WTC11 (cell line): ENCODE measurements at regions not wholly inside any gene's neighbourhood (a gene's known extent, or its start where the extent isn't known, plus 50 kb on each side); places are given as distances from the start of the nearest gene placed in this dataset.

Experiments
- ATAC-seq: fragments of 200-7000 bp; cut with Tn5 transposase; 2 replicates; pipeline ENCODE4 v1.10.0; 2021; ENCODE audit warnings: mild to moderate bottlenecking, moderate library complexity
- CTCF ChIA-PET: fragments of 300-600 bp; sonication (Branson Sonifier 250); formaldehyde crosslinking; loops from one replicate; lab custom pipeline; 2021; ENCODE audit warnings: antibody characterized with exemption; lab: Charles Lee
- POLR2A ChIA-PET: fragments of 350-600 bp; sonication (Branson Sonifier 250); formaldehyde crosslinking; loops from one replicate; lab custom pipeline; 2021; ENCODE audit warnings: antibody characterized with exemption; lab: Charles Lee
- DNase-seq: peaks from one replicate; pipeline ENCODE4 v3.0.0; 2021; ENCODE audit warnings: low spot score
- H3K27ac Mint-ChIP-seq: 2 replicates; pipeline ENCODE4 v1.8.0; 2021; ENCODE audit warnings: mixed read lengths
- H3K27me3 Mint-ChIP-seq: 2 replicates; pipeline ENCODE4 v1.8.0; 2021; ENCODE audit warnings: low read depth, mild to moderate bottlenecking, moderate library complexity, mixed read lengths
- H3K36me3 Mint-ChIP-seq: 2 replicates; pipeline ENCODE4 v1.8.0; 2021; ENCODE audit warnings: mixed read lengths
- H3K4me1 Mint-ChIP-seq: 2 replicates; pipeline ENCODE4 v1.8.0; 2022; ENCODE audit warnings: mixed read lengths
- H3K4me3 Mint-ChIP-seq: 2 replicates; pipeline ENCODE4 v1.8.0; 2021; ENCODE audit warnings: mild to moderate bottlenecking, moderate library complexity, mixed read lengths
- H3K9me3 Mint-ChIP-seq: 2 replicates; pipeline ENCODE4 v1.8.0; 2021; ENCODE audit warnings: mixed read lengths
- AFF4 ChIP-seq: sonication (generic); formaldehyde crosslinking; IDR thresholded peaks from 2 replicates; pipeline ENCODE4 v1.8.1; 2023; ENCODE audit warnings: mild to moderate bottlenecking, missing genetic modification reagents, borderline replicate concordance
- ATF3 ChIP-seq: sonication (generic); formaldehyde crosslinking; conservative IDR thresholded peaks from 2 replicates; pipeline ENCODE4 v1.8.1; 2022; ENCODE audit warnings: mild to moderate bottlenecking, missing genetic modification reagents
- CBFB ChIP-seq: sonication (generic); formaldehyde crosslinking; IDR thresholded peaks from 2 replicates; pipeline ENCODE4 v1.8.1; 2022; ENCODE audit warnings: mild to moderate bottlenecking, low read depth, missing genetic modification reagents
- E2F4 ChIP-seq: sonication (generic); formaldehyde crosslinking; IDR thresholded peaks from 2 replicates; pipeline ENCODE4 v1.8.1; 2022; ENCODE audit warnings: low read depth, mild to moderate bottlenecking, moderate library complexity, missing genetic modification reagents, borderline replicate concordance
- ELF4 ChIP-seq: sonication (generic); formaldehyde crosslinking; IDR thresholded peaks from 2 replicates; pipeline ENCODE4 v1.8.1; 2022; ENCODE audit warnings: low read depth, mild to moderate bottlenecking, moderate library complexity, missing genetic modification reagents
- ESRRA ChIP-seq: sonication (generic); formaldehyde crosslinking; IDR thresholded peaks from 2 replicates; pipeline ENCODE4 v1.8.1; 2022; ENCODE audit warnings: mild to moderate bottlenecking, missing genetic modification reagents, borderline replicate concordance
- ETV6 ChIP-seq: sonication (generic); formaldehyde crosslinking; IDR thresholded peaks from 2 replicates; pipeline ENCODE4 v1.8.1; 2022; ENCODE audit warnings: mild to moderate bottlenecking, missing genetic modification reagents
- GABPB1 ChIP-seq: sonication (generic); formaldehyde crosslinking; IDR thresholded peaks from 2 replicates; pipeline ENCODE4 v1.8.1; 2023; ENCODE audit warnings: mild to moderate bottlenecking, missing genetic modification reagents
- HMGXB4 ChIP-seq: sonication (generic); formaldehyde crosslinking; IDR thresholded peaks from 2 replicates; pipeline ENCODE4 v1.8.1; 2023; ENCODE audit warnings: mild to moderate bottlenecking, moderate library complexity, missing genetic modification reagents
- IRF2 ChIP-seq: sonication (generic); formaldehyde crosslinking; IDR thresholded peaks from 2 replicates; pipeline ENCODE4 v1.8.0; 2022; ENCODE audit warnings: low read depth, missing genetic modification reagents, borderline replicate concordance
- JUN ChIP-seq: sonication (generic); formaldehyde crosslinking; IDR thresholded peaks from 2 replicates; pipeline ENCODE4 v1.8.0; 2023; ENCODE audit warnings: mild to moderate bottlenecking, missing genetic modification reagents
- MAX ChIP-seq: sonication (generic); formaldehyde crosslinking; IDR thresholded peaks from 2 replicates; pipeline ENCODE4 v1.8.0; 2022; ENCODE audit warnings: mild to moderate bottlenecking, missing genetic modification reagents
- NFE2L1 ChIP-seq: sonication (generic); formaldehyde crosslinking; IDR thresholded peaks from 2 replicates; pipeline ENCODE4 v1.8.1; 2023; ENCODE audit warnings: missing genetic modification reagents
- NFYB ChIP-seq: sonication (generic); formaldehyde crosslinking; conservative IDR thresholded peaks from 2 replicates; pipeline ENCODE4 v1.8.0; 2022; ENCODE audit warnings: low read depth, missing genetic modification reagents
- SMAD4 ChIP-seq: sonication (generic); formaldehyde crosslinking; IDR thresholded peaks from 2 replicates; pipeline ENCODE4 v1.8.0; 2022; ENCODE audit warnings: mild to moderate bottlenecking, missing genetic modification reagents
- SOX15 ChIP-seq: fragments of 250-450 bp; sonication (Bioruptor Pico); IDR thresholded peaks from 2 replicates; pipeline ENCODE4 v1.9.0; 2021; ENCODE audit warnings: mild to moderate bottlenecking
- USF1 ChIP-seq: sonication (generic); formaldehyde crosslinking; IDR thresholded peaks from 2 replicates; pipeline ENCODE4 v1.8.0; 2022; ENCODE audit warnings: mild to moderate bottlenecking, missing genetic modification reagents
- USF2 ChIP-seq: sonication (generic); formaldehyde crosslinking; IDR thresholded peaks from 2 replicates; pipeline ENCODE4 v1.8.1; 2023; ENCODE audit warnings: mild to moderate bottlenecking, missing genetic modification reagents, moderate library complexity
- ZBTB21 ChIP-seq: sonication (generic); formaldehyde crosslinking; IDR thresholded peaks from 2 replicates; pipeline ENCODE4 v1.8.1; 2023; ENCODE audit warnings: mild to moderate bottlenecking, missing genetic modification reagents, borderline replicate concordance
- ZNF121 ChIP-seq: sonication (generic); formaldehyde crosslinking; IDR thresholded peaks from 2 replicates; pipeline ENCODE4 v1.8.0; 2023; ENCODE audit warnings: missing genetic modification reagents
- ZNF423 ChIP-seq: fragments of 250-450 bp; sonication (Bioruptor Pico); IDR thresholded peaks from 2 replicates; pipeline ENCODE4 v2.1.2; 2022; ENCODE audit warnings: mild to moderate bottlenecking, moderate library complexity
- ZNF671 ChIP-seq: fragments of 250-450 bp; sonication (Bioruptor Pico); IDR thresholded peaks from 2 replicates; pipeline ENCODE4 v1.8.0; 2021; ENCODE audit warnings: mild to moderate bottlenecking

- ATAC-seq = peak; percentile 41
Measured at GRCh38 chr12:45532113-45532512, 197.4 kb upstream of the ARID2 start.

GRCh38 chr12:45535610-45536180 is 193.8 kb upstream of the ARID2 start:
- Mint-ChIP-seq H3K36me3 (no peaks in the 10 kb centered on the region), H3K4me1 (peaks cover 5% of the 10 kb centered on the region; the same call in 1 of the 2 replicates), H3K27ac (no peak overlapping the region), H3K9me3 (no peaks in the 10 kb centered on the region), H3K4me3 (no peak overlapping the region), H3K27me3 (no peaks in the 10 kb centered on the region)
- ChIA-PET CTCF (no interaction called here), POLR2A (no interaction called here)
- TF ChIP-seq USF1 (CRISPR knock-in tag) = no peak
- TF ChIP-seq GABPB1 (CRISPR knock-in tag) = no peak
- TF ChIP-seq SOX15 (CRISPR knock-in tag) = no peak
- TF ChIP-seq MAX = no peak
- TF ChIP-seq ZBTB21 (CRISPR knock-in tag) = no peak
- TF ChIP-seq ESRRA = no peak
- DNase-seq = no peak
- no peak for ATAC-seq

More at GRCh38 chr12:45532113-45532512, 197.4 kb upstream of the ARID2 start:
- Mint-ChIP-seq H3K4me1 (peaks cover 5% of the 10 kb centered on the region; the same call in 1 of the 2 replicates), H3K36me3 (no peaks in the 10 kb centered on the region), H3K4me3 (no peak overlapping the region), H3K27ac (no peak overlapping the region), H3K9me3 (peaks cover 14% of the 10 kb centered on the region), H3K27me3 (no peaks in the 10 kb centered on the region; the same call in 1 of the 2 replicates)
- CTCF ChIA-PET = interaction anchor here (1.8 to 3.3 kb wide), 2 partner anchors 10 to 12 kb away, joined by 3 to 19 read pairs; no protein-coding TSS in a partner anchor
- no peak for DNase-seq
- POLR2A ChIA-PET = interaction anchor here (0.6 kb wide), 1 partner anchor 239 kb away, joined by 3 read pairs; no protein-coding TSS in a partner anchor
- TF ChIP-seq SMAD4 (CRISPR knock-in tag) (no peak), MAX (no peak), ELF4 (CRISPR knock-in tag) (no peak), USF2 (CRISPR knock-in tag) (no peak), NFYB (no peak), E2F4 (CRISPR knock-in tag) (no peak), ESRRA (no peak), ZNF671 (CRISPR knock-in tag) (no peak), JUN (no peak), ZNF121 (CRISPR knock-in tag) (no peak), NFE2L1 (CRISPR knock-in tag) (no peak), ETV6 (no peak), ZBTB21 (CRISPR knock-in tag) (no peak)

- Mint-ChIP-seq H3K27ac (no peak overlapping the region), H3K4me1 (peaks cover 5% of the 10 kb centered on the region; the same call in 1 of the 2 replicates), H3K9me3 (no peaks in the 10 kb centered on the region), H3K27me3 (no peaks in the 10 kb centered on the region), H3K4me3 (no peak overlapping the region), H3K36me3 (no peaks in the 10 kb centered on the region)
- ChIA-PET CTCF (no interaction called here), POLR2A (no interaction called here)
- ATAC-seq (no peak), DNase-seq (no peak)
- TF ChIP-seq CBFB (CRISPR knock-in tag) (no peak), IRF2 (CRISPR knock-in tag) (no peak), ZNF423 (CRISPR knock-in tag) (no peak), USF1 (CRISPR knock-in tag) (no peak), ATF3 (CRISPR knock-in tag) (no peak), HMGXB4 (no peak), AFF4 (CRISPR knock-in tag) (no peak)
Measured at GRCh38 chr12:45536284-45536683, 193.2 kb upstream of the ARID2 start.
